Glutamatergic neuron (in vitro differentiated cells): ENCODE measurements at regions not wholly inside any gene's neighbourhood (a gene's known extent, or its start where the extent isn't known, plus 50 kb on each side); places are given as distances from the start of the nearest gene placed in this dataset.

Experiments
- DNase-seq: peaks from one replicate; pipeline ENCODE4 v3.0.0; 2022
- H3K27ac Mint-ChIP-seq: one replicate; pipeline ENCODE4 v1.8.0; 2020; ENCODE audit warnings: mild to moderate bottlenecking, mixed read lengths, inconsistent platforms; ENCODE audit not compliant: unreplicated experiment
- H3K27me3 Mint-ChIP-seq: one replicate; pipeline ENCODE4 v1.8.0; 2020; ENCODE audit warnings: mild to moderate bottlenecking, moderate library complexity, mixed read lengths, inconsistent platforms; ENCODE audit not compliant: unreplicated experiment
- H3K36me3 Mint-ChIP-seq: one replicate; pipeline ENCODE4 v1.8.0; 2020; ENCODE audit warnings: mild to moderate bottlenecking, mixed read lengths, inconsistent platforms; ENCODE audit not compliant: unreplicated experiment
- H3K4me1 Mint-ChIP-seq: one replicate; pipeline ENCODE4 v1.8.0; 2020; ENCODE audit warnings: mild to moderate bottlenecking, low read depth, mixed read lengths, inconsistent platforms; ENCODE audit not compliant: unreplicated experiment
- H3K4me3 Mint-ChIP-seq: one replicate; pipeline ENCODE4 v1.8.0; 2020; ENCODE audit warnings: mild to moderate bottlenecking, mixed read lengths, inconsistent platforms; ENCODE audit not compliant: unreplicated experiment
- H3K9me3 Mint-ChIP-seq: one replicate; pipeline ENCODE4 v1.8.0; 2020; ENCODE audit warnings: mild to moderate bottlenecking, moderate library complexity, mixed read lengths, inconsistent platforms; ENCODE audit not compliant: unreplicated experiment
- TF ChIP-seq, protein P1 (sequence below): fragments of 200-600 bp; sonication (generic); IDR thresholded peaks from one replicate; pipeline ENCODE4 v1.5.0; 2021; ENCODE audit not compliant: partially characterized antibody, unreplicated experiment

GRCh38 chr4:175997291-175997690 is 68.3 kb upstream of the WDR17 start:
- no peak overlapping the region for H3K4me3 Mint-ChIP-seq
- TF ChIP-seq, protein P1, sequence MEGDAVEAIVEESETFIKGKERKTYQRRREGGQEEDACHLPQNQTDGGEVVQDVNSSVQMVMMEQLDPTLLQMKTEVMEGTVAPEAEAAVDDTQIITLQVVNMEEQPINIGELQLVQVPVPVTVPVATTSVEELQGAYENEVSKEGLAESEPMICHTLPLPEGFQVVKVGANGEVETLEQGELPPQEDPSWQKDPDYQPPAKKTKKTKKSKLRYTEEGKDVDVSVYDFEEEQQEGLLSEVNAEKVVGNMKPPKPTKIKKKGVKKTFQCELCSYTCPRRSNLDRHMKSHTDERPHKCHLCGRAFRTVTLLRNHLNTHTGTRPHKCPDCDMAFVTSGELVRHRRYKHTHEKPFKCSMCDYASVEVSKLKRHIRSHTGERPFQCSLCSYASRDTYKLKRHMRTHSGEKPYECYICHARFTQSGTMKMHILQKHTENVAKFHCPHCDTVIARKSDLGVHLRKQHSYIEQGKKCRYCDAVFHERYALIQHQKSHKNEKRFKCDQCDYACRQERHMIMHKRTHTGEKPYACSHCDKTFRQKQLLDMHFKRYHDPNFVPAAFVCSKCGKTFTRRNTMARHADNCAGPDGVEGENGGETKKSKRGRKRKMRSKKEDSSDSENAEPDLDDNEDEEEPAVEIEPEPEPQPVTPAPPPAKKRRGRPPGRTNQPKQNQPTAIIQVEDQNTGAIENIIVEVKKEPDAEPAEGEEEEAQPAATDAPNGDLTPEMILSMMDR: no peak
- no peak for DNase-seq

DNA sequence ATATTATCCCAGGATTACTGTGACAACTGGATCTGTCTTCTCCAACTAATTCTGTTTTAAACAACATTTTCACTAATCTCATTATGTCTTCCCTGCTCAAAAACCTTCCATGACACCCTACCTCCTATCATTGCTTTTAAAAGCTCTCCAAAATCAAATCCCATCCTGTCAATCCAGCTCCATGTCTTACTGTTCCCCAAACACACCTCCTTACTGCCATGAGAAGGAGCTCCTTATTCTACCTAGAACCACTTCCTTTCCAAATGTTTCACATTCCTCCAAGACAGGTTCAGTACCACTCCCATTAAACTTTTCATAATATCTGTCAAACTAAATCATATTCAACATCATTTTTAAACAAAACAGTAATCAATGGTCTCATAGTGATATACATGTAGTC is 66.9 kb upstream of the WDR17 start:
- H3K9me3 Mint-ChIP-seq: no peaks in the 10 kb centered on the region
- H3K27me3 Mint-ChIP-seq: peaks cover 1% of the 10 kb centered on the region
- H3K27ac Mint-ChIP-seq: no peak overlapping the region
- no peak overlapping the region for H3K4me3 Mint-ChIP-seq
- no peak for DNase-seq
- no peaks in the 10 kb centered on the region for H3K4me1 Mint-ChIP-seq
- TF ChIP-seq, protein P1: no peak
- no peaks in the 10 kb centered on the region for H3K36me3 Mint-ChIP-seq

More at GRCh38 chr4:175997291-175997690, 68.3 kb upstream of the WDR17 start:
- no peak overlapping the region for H3K27ac Mint-ChIP-seq
- no peaks in the 10 kb centered on the region for H3K27me3 Mint-ChIP-seq
- no peaks in the 10 kb centered on the region for H3K36me3 Mint-ChIP-seq
- H3K4me1 Mint-ChIP-seq: no peaks in the 10 kb centered on the region
- no peaks in the 10 kb centered on the region for H3K9me3 Mint-ChIP-seq

GRCh38 chr4:175999944-176000343 is 65.7 kb upstream of the WDR17 start:
- Mint-ChIP-seq H3K4me3 (no peak overlapping the region), H3K27ac (no peak overlapping the region), H3K4me1 (no peaks in the 10 kb centered on the region), H3K9me3 (no peaks in the 10 kb centered on the region), H3K36me3 (no peaks in the 10 kb centered on the region), H3K27me3 (peaks cover 1% of the 10 kb centered on the region)
- TF ChIP-seq, protein P1: no peak
- no peak for DNase-seq

DNA sequence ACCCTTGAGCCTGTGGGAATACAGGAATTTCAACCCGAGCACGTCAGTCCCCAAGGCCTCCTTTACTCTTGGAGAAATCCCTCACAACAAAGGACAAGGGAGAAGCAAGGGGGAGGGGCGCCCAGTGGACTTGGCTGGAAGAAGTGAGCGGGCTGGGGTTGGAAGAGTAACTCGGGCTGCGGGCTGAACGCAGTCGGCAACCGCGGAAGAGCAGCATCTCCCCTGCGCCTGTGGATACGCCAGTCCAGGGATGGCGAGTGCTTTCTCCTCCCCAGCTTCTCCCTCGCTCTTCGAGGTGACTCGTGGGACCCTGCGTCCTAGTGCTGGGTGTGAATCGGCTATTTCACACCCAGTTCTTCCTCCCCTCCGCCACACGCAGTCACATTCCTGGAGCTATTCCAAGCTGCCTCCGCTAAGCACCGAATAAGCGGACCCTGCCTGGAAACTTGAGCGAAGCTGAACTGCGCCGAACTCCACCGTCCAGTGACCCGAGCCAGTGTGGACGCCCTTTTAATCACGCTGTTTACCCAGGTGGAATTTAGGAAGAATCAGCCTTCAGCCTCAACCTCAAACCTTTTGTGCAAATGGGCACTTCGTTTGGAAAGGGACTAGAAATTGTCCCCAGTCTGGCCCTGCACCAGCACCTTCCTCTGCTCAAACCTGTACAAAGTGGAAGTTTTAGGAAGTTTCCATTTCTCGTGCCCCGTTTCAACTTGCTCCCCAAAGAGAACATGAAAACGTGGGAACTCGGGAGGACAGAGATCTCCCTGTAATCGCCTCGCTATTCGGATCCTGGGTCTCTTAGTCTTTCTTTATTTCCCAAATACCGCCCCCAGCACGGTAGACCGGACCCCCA is 64.3 kb upstream of the WDR17 start:
- H3K36me3 Mint-ChIP-seq: no peaks in the 10 kb centered on the region
- peak overlapping the region; percentile 89 for H3K4me3 Mint-ChIP-seq
- peaks cover 1% of the 10 kb centered on the region for H3K27me3 Mint-ChIP-seq
- H3K9me3 Mint-ChIP-seq: no peaks in the 10 kb centered on the region
- DNase-seq: peak; percentile 68
- H3K4me1 Mint-ChIP-seq: no peaks in the 10 kb centered on the region
- TF ChIP-seq, protein P1: no peak
- H3K27ac Mint-ChIP-seq: no peak overlapping the region

DNA sequence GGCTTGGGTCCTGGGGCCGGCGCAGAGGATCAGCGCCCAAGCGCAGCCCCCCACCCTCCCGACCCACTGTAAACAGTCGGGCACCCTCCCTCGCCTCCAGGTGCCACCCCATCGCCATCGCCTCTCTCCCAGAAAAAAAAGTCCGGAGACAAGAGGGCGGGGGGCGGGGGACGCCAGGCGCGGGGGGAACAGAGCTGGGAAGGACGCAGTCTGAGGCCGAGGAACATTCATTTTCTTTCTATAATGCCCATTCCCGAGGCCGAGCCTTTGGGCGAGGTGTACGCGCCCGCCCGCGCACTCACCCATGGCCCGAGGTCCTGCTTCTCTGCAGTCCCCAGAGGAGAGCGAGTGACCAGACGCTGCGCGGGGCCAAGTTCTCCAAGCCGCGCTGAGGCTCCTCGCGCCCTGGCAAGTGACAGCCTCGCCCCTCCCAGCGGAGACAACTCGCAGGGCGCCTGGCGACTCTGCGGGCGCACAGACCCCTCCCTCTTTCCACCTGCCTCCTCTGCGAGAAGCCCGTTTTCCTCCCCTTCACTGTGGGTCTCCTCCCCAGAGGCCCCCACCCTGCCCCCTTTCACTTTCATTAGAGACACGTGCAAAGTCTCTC is 63.5 kb upstream of the WDR17 start:
- DNase-seq: peak; percentile 59
- Mint-ChIP-seq H3K9me3 (no peaks in the 10 kb centered on the region), H3K4me1 (no peaks in the 10 kb centered on the region), H3K27me3 (peaks cover 1% of the 10 kb centered on the region), H3K4me3 (peak overlapping the region; percentile 89), H3K27ac (no peak overlapping the region), H3K36me3 (no peaks in the 10 kb centered on the region)
- TF ChIP-seq, protein P1: no peak
